HG03103 (cell line): ENCODE measurements at regions not wholly inside any gene's neighbourhood (a gene's known extent, or its start where the extent isn't known, plus 50 kb on each side); places are given as distances from the start of the nearest gene placed in this dataset.
"Not testable (repeated sequence)": the region's sequence is repeated elsewhere in the genome, so short reads cannot be mapped to it uniquely, and the experiment has no call there.

Experiments
- ATAC-seq: cut with Tn5 transposase; IDR thresholded peaks from one replicate; pipeline ENCODE4 v1.9.1; 2021; ENCODE audit warnings: low read depth; ENCODE audit not compliant: unreplicated experiment

DNA sequence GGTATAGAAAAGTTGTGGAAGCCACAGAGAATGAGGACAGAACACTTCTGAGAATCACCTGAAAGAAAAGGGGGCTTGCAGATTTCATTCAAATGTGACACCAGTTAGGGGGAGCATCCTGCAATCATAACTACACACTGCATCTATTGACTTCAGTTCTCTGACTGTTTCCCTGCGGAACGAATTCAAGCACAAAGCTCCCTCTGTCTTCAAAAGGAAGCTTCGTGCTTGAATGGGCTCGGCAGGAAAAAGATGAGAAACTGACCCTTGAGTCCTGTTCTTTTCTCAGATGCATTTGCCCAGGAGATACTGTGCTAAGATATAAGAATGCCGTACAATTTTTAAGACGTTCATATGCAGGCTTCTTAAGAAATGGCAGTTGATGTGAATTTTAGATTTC lies 2000.4 kb upstream of the RAG2 start:
- no peak for ATAC-seq

DNA sequence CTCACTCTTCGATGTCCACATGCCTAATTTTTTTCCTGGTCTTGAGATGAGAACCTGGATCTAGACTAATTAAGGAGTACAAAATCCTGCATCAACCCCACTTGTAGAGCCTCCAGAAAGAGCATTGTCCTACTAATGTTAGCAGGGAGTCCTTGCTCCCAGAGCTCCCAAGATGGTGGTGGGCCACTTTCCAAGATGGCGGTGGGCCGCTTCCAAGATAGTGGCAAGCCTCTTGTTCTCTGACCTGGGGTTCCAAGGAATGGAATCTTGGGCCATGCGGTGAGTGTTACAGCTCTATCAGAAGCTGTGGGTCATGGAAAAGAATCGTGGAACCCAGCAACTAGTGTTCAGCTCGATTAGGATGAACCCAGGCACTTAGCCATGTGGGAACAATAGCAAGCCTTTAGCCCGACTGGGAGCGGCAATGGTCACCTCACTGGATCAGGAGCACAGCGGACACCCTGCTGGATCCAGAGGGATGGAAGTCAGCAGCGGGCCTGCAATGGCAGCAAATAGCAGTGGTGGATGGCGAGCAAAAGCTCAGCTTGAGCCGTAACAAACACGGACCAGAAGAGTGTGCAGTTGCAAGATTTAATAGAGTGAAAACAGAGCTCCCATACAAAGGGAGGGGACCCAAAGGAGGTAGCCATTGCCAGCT lies 1997.5 kb upstream of the RAG2 start:
- ATAC-seq: not testable (repeated sequence)

DNA sequence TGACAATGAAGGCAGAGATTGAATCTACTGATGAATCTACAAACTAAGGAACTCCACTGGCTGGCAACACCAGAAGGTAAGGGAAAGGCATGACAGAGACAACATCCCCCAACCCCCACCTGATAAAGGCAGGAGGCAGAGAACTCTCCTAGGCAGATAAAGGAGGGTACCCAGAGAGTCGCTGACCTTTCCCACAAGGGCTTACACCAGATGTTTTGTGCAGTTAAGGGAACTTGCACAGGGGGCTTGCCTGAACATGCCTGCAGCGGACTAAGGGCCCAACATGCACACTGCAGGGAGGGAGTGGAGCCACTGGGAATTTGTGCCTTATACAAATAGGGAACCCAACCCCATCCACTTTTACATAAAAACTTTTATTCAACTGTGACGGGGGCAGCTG lies 1996.9 kb upstream of the RAG2 start:
- no peak for ATAC-seq

DNA sequence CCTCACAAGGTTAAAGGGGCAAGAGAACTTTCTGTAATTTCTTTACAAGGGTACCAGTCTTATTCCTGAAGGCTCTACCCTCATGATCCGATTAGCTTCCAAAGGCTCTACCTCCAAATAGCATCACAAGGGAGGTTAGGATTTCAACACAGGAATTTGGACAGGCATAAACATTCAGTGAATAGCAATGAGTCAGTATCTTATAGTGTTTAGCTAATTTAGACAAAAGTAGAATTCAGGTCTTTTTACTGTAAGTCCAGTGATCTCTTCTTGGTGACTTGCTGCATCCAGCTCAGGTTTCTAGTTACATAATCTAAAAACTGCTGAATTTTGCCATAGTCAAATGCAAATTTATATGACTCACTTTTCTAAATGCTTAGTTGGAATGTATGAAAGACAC lies 1995.6 kb upstream of the RAG2 start:
- ATAC-seq: no peak

DNA sequence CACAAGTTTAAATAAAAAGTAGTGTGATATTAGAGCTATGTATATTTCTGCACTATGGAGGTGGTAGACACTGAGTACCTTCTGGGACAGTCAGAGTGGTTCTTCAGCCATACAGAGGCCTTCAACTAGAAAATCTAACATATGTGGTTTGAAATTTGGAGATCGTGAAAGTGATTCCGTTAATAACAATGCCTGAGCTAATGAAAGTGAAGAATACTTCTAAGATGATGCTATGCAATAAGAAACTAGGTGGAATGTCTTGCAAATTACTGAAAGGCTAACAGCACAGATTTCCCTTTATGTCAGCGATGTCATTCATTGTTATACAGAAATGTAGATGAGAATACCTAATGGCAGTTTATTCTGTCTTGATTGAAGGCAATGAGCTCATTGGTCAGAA lies 1984.7 kb upstream of the RAG2 start:
- ATAC-seq: no peak

DNA sequence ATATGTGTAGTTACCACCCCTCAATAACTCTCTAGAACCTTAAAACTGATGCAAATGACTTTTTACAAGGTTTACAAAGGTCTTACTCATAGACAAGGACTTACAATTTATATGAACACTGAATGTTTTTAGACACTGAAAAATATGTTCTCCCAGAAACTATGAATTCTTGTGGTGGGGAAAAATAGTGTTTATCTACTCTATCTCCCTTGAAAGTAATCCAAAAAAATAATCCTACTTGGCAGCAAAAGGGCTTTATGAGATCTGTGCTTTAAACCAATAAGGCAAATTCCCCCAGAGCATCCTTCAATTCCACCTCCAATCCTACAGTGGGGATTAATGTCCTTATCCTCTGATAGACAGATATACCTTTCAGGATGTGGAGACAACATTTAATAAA lies 1984.1 kb upstream of the RAG2 start:
- ATAC-seq: no peak

DNA sequence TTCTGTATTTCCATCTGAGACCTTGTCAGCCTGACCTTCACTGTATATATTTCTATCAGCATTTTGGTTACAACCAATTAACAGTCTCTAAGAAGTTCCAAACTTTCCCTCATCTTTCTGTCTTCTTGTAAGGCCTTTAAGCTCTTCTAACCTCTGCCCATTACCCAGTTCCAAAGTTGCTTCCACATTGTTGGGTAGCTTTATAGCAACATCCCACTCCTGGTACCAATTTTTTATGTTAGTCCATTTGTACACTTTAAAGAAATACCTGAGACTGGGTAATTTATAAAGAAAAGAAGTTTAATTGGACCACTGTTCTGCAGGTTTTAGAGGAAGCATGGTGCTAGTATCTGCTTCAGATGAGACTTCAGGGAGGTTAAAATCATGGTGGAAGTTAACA lies 1979.7 kb upstream of the RAG2 start:
- ATAC-seq: no peak

DNA sequence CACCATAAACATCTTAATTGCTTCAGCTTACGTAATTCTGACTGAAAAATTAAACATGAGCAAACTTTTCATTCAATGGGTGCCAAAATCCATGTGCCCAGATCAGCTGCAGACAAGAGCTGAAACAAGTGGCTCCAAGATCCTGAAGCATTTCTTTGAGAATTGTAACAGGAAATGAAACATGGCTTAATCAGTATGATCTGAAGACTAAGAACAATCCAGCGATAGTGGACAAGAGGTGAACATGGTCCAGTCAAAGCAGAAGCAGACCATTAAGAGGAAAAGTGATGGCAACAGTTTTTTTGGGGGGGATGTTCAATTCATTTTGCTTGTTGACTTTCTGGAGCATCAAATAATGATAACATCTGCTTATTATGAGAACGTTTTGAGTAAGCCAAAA lies 1964.5 kb upstream of the RAG2 start:
- ATAC-seq: no peak

DNA sequence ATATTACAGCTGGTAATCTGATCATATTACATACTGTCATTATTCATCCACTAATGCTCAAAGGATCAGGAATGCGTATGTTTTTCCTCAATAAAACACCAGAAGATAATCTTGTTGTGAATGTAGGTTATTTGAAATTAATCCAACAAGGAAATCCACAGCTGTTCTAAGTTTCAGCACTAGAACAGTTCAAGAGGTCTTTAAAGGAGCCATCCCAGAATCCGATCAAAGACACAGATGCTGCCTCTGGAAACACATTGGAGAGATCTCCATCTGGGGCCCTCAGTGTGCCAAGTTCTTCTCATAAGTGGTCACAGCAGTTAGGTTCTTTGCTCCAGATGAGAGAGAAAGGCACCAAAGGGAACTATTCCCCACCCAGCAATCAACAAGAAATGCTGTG lies 1955.1 kb upstream of the RAG2 start:
- no peak for ATAC-seq

DNA sequence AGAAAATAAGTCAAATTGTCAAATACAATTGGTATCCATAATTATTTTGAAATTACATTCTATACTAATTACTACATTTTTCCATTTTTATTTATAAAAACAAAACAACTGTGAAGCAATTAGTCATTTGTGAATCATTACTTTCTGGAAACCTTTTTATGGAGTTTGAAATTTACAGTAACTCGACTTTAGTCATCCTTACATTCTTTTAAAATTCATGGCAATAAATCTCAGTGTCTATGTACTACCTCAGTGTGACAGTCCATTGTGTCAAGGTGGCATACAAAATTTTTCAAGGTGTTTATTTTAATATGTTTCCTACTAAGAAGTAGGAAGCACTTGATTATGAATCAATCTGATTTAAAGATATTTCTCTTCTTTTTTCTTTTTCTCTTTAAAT lies 1949.4 kb upstream of the RAG2 start:
- ATAC-seq: no peak

DNA sequence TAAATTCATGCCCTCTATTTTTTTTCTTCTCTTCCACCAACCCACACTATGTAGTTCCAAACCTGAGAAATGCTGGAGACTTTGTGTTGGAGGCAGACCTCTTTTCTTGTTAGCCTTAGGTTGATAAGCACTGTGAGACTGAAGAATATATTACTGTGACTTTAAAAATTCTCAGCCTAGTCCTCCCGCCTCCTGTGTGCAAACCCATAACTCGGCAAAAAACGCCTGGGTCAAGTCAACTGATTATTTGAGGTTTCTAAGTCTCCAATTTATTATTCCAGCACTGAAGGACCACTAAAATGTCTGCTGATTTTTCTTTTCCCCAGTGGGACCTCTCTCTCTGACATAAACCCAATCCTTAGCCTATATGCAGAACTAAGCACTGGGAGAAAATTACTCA lies 1946.0 kb upstream of the RAG2 start:
- ATAC-seq: no peak

DNA sequence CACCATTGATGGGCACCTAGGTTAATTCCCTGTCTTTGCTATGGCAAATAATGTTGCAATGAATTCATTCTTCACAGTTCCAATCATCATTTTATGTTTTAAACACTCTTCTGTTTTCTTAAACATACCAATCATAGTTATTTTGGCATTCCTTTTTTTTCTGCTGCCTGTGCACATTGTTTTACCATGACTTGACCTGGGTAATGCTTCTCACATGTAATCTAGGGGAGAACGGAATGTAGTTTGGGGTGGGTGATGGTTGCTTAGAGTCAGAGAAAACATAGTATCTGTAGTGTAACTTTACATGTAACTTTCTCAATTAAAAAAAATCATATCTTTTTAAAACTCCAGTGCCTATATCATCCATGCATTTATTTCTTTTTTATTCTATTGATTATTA lies 1945.3 kb upstream of the RAG2 start:
- ATAC-seq: no peak

DNA sequence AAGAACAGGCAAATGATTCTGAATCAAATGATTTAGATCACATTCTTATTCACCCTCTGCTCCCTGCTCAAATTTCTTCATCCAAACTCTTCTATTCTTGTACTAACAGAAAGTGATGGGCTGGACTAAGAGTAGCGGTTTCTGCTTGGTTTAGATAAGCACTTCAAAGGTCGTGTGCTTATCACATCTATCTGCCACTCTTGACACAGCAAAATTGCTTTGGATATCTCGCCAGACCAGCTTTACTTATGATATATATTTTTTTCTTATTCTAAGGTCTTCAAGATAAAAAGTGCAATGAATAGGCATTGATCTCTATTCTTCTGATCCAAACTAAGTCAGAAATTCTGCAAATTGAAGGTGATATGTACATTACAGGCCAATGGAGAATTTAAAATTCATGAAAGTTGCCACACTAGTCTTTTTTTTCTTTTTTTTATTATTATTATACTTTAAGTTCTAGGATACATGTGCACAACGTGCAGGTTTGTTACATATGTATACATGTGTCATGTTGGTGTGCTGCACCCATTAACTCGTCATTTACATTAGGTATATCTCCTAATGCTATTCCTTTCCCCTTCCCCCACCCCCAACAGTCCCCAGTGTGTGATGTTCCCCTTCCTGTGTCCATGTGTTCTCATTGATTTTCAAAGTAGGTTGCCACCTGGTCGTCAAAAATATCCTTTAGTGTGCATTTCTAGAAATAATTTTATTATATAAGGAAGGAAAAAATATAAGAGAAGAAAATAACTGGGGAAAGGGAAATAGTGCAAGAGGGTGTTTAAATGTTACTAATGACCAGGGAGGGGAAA lies 1941.0 kb upstream of the RAG2 start:
- no peak for ATAC-seq

DNA sequence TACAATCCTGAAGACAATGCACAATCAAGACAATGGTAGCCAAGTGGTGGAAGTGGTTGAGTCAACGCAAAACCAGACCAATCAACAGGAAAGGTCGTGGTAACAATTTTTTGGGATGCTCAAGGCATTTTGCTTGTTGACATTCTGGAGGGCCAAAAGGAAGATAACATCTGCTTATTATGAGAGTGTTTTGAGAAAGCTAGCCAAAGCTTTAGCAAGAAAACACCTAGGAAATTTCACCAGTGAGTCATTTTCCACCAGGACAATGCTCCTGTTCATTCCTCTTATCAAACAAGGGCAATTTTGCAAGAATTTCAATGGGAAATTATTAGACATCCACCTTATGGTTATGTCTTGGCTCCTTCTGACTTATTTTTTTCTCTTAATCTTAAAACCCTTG lies 1932.2 kb upstream of the RAG2 start:
- ATAC-seq: no peak

DNA sequence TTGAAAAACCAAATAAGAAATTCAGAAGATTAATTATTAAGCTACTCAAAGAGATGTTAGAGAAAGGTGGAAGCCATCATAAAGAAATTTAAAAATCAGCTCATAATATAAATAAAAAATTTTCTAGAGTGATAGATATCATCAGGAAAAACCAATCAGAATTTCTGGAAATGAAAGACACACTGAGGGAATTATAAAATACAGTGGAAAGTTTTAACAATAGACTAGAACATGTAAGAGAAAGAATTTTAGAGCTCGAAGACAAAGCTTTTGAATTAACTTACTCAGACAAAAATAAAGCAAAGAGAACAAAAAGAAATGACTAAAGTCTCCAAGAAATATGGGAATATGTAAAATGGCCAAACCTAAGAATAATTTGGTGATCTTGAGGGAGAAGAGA lies 1926.9 kb upstream of the RAG2 start:
- ATAC-seq: no peak

DNA sequence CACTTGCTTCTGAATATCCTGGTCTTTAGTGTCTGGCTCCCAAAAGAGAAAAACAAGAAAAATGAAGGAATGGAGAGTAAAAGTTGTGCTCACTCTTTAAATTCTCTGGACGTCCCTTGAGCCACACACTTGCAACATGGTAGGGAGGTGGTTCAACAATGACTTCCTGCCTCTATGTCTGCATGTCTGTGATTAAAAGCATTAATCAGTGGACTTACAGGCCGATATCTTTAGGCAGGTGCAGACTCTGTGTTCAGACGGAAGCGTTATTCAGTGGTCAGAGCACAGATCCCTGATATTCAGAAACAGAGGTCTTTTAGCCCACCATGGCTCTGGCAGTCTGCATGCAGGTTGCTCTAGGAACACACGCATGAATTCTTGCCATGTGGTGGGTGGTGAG lies 1920.0 kb upstream of the RAG2 start:
- ATAC-seq: no peak

DNA sequence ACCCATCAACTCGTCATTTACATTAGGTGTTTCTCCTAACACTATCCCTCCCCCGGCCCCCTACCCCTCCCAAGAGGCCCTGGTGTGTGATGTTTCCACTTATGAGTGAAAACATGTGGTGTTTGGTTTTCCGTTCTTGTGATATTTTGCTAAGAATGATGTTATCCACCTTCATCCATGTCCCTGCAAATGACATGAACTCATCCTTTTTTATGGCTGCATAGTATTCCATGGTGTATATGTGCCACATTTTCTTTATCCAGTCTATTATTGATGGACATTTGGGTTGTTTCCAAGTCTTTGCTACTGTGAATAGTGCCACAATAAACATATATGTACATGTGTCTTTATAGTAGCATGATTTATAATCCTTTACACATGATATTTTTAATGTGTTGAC lies 1914.8 kb upstream of the RAG2 start:
- not testable (repeated sequence) for ATAC-seq

DNA sequence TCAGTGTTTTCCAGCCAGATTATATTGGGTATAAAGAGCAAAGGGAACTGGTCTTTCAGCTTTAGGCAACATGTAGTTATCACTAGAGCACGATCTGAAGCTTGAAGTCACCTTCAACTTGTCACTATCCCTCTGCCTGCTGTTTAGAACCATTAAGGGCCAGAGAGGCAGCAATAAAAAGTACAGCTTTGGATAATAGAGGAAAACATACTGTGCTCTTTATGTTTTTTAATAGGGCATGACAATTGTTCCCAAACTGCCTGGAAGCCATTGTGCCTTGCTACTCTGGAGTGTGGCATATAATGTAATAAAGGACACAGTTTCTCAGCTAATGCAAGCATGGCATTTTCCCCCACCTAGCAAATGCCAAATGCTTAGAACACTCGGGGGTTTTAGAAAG lies 1912.0 kb upstream of the RAG2 start:
- no peak for ATAC-seq

DNA sequence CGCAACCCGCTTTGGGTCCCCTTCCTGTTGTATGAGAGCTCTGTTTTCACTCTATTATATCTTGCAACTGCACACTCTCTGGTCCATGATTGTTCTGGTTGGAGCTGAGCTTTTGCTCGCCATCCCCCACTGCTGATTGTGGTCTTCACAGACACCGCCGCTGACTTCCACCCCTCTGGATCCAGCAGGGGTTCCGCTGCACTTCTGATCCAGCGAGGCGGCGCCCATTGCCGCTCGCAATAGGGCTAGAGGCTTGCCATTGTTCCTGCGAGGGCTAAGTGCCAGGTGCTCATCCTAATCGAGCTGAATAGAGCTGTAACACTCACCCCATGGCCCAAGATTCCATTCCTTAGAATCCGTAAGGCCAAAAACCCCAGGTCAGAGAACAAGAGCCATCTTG lies 1905.8 kb upstream of the RAG2 start:
- no peak for ATAC-seq

DNA sequence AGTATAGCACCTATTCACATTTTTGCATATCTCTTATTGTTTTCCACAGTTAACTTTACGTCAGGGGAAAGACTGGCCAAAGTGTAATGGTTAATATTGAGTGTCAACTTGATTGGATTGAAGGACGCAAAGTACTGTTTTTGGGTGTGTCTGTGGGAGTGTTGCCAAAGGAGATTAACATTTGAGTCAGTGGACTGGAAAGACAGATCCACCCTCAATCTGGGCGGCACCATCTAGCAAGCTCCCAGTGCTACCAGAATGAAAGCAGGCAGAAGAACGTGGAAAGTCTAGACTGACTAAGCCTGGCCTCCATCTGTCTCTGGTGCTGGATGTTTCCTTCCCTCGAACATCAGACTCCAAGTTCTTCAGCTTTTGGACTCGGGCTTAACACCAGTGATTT lies 1900.7 kb upstream of the RAG2 start:
- ATAC-seq: no peak

DNA sequence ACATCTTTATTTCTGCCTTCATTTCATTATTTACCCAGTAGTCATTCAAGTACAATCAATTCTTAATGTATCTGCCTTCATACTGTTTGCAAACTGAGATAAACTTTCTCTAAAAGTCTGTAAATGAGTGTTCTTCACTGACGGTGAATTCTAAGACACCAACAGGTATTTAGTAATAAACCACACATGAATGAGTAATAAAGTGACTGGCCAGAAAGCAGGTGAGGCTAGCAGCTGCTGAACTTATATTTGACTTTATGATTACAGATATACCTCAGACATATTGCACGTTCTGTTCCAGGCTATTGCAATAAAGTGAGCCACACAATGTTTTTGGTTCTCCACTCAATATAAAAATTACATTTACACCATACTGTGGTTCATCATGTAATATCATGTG lies 1894.0 kb upstream of the RAG2 start:
- no peak for ATAC-seq

DNA sequence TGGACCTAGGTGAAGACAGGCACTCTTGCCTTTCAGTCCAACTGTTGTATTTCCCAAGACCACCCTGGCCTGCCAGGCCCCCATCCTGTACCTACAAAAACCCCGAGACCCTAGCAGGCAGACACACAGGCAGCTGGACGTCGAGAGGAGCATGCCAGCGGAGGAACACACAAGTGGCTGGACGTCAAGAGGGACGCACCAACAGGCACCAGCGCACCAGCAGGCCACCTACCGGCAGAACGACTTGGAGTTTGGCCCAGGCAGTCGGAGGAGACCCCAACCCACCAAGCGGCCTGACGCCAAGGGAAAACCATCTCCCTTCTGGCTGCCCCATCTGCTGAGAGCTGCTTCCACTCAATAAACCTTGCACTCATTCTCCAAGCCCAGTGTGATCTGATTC lies 1883.4 kb upstream of the RAG2 start:
- no peak for ATAC-seq
